ENCODE measurements at regions not wholly inside any gene's neighbourhood (a gene's known extent, or its start where the extent isn't known, plus 50 kb on each side); places are given as distances from the start of the nearest gene placed in this dataset.

GRCh38 chr9:3161912-3162311, 318.0 kb upstream of the PUM3 start:
- no peak for FAIRE-seq

GRCh38 chr9:3157011-3157410, 313.1 kb upstream of the PUM3 start:
- DNase-seq (ENCODE audit: low spot score) (no peak), FAIRE-seq (no peak)

More at GRCh38 chr9:3161912-3162311, 318.0 kb upstream of the PUM3 start:
- DNase-seq (ENCODE audit: low spot score), result no peak

- no peak for DNase-seq (ENCODE audit: low spot score)
- no peak for FAIRE-seq
Observed at GRCh38 chr9:3151672-3152576, 308.0 kb upstream of the PUM3 start.

GRCh38 chr9:3150074-3150473, 306.2 kb upstream of the PUM3 start:
- DNase-seq (ENCODE audit: low spot score) (no peak), FAIRE-seq (no peak)

GRCh38 chr9:3138231-3139229, 294.6 kb upstream of the PUM3 start:
- DNase-seq (ENCODE audit: low spot score) (no peak), FAIRE-seq (no peak)

- FAIRE-seq (no peak), DNase-seq (ENCODE audit: low spot score) (no peak)
Observed at GRCh38 chr9:3137347-3137695, 293.4 kb upstream of the PUM3 start.

GRCh38 chr9:3136686-3137346, 292.9 kb upstream of the PUM3 start:
- FAIRE-seq (no peak), DNase-seq (ENCODE audit: low spot score) (peak; percentile 13)

- FAIRE-seq, result no peak
- no peak for DNase-seq (ENCODE audit: low spot score)
Observed at GRCh38 chr9:3136230-3136629, 292.3 kb upstream of the PUM3 start.

- FAIRE-seq, result no peak
- no peak for DNase-seq (ENCODE audit: low spot score)
Observed at GRCh38 chr9:3127564-3127963, 283.7 kb upstream of the PUM3 start.

GRCh38 chr9:3125602-3126405, 281.9 kb upstream of the PUM3 start:
- FAIRE-seq (no peak), DNase-seq (ENCODE audit: low spot score) (no peak)

- DNase-seq (ENCODE audit: low spot score) (no peak), FAIRE-seq (no peak)
Observed at GRCh38 chr9:3124001-3124400, 280.1 kb upstream of the PUM3 start.

GRCh38 chr9:3118081-3118480, 274.2 kb upstream of the PUM3 start:
- no peak for FAIRE-seq
- DNase-seq (ENCODE audit: low spot score), result no peak

- DNase-seq (ENCODE audit: low spot score), result no peak
- no peak for FAIRE-seq
Observed at GRCh38 chr9:3099646-3100045, 255.8 kb upstream of the PUM3 start.

GRCh38 chr9:3088219-3088618, 244.3 kb upstream of the PUM3 start:
- FAIRE-seq (no peak), DNase-seq (ENCODE audit: low spot score) (no peak)

GRCh38 chr9:3087697-3088096, 243.8 kb upstream of the PUM3 start:
- DNase-seq (ENCODE audit: low spot score), result no peak
- no peak for FAIRE-seq

GRCh38 chr9:3080951-3081350, 237.1 kb upstream of the PUM3 start:
- FAIRE-seq (no peak), DNase-seq (ENCODE audit: low spot score) (no peak)

GRCh38 chr9:3074247-3074646, 230.4 kb upstream of the PUM3 start:
- FAIRE-seq (no peak), DNase-seq (ENCODE audit: low spot score) (no peak)

- DNase-seq (ENCODE audit: low spot score) (no peak), FAIRE-seq (no peak)
Observed at GRCh38 chr9:3066591-3066990, 222.7 kb upstream of the PUM3 start.

GRCh38 chr9:3059781-3060468, 216.0 kb upstream of the PUM3 start:
- no peak for FAIRE-seq

GRCh38 chr9:3058409-3058808, 214.5 kb upstream of the PUM3 start:
- DNase-seq (ENCODE audit: low spot score) (no peak), FAIRE-seq (no peak)

More at GRCh38 chr9:3059781-3060468, 216.0 kb upstream of the PUM3 start:
- no peak for DNase-seq (ENCODE audit: low spot score)
